ENCODE measurements at regions not wholly inside any gene's neighbourhood (a gene's known extent, or its start where the extent isn't known, plus 50 kb on each side); places are given as distances from the start of the nearest gene placed in this dataset.

DNA sequence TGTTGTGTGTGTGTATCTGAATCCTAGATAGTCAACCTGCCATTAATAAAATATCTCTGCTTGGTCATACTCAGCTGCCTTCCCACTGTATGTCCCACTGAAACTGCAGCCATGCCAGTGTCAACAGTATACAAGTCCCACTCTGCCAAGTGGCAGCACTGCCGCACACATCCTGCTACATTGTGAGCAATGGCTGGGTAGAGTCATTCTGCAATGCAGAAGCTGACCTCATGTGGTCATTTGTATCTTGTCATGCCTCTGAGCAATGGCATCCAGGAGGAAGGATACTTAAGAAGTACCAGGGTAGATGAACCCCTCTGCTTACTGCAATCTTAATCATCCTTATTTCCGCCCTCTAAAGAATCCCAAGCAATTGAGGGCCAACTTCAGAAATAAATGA is 302.2 kb upstream of the DDX18 start:
- no peak for DNase-seq (ENCODE audit: low read depth)

- DNase-seq (ENCODE audit: low read depth): no peak
Observed at GRCh38 chr2:117514371-117514770, 300.1 kb upstream of the DDX18 start.

DNA sequence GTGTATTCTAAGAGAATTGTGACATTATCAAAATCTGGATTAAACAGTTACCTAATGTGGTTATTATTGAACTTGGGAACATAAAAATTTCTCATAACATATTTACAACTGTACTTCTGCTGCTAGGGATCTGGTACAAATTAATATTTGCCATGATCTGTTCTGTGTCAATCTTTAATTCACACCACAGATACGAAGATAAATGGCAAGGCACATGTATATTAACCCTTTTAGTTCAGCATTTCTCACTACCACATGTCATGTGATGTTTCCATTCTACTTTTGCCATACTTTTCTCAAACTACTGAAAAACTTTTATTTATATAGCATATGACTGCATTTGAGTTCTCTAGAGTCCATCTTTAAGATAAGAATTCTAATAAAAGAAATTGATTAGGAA is 295.3 kb upstream of the DDX18 start:
- DNase-seq (ENCODE audit: low read depth): no peak

DNA sequence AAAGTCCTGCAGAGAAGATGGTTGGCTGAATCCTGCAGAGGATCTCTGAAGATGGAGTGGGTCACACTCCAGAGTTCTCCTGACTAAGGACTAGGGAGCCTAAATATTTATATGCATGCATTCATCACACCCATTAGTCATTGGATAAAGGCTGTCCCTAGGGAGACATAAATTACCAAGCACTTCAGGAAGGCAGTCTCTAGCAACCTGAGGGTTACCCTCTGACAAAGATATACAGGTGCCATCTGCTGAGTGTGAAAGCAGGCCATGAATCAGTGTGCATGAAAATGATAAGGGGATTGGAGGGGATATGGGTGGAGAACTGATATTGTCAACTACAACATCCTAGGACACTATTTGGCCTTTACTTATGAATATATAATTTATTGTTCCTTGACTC is 294.8 kb upstream of the DDX18 start:
- DNase-seq (ENCODE audit: low read depth): no peak

DNA sequence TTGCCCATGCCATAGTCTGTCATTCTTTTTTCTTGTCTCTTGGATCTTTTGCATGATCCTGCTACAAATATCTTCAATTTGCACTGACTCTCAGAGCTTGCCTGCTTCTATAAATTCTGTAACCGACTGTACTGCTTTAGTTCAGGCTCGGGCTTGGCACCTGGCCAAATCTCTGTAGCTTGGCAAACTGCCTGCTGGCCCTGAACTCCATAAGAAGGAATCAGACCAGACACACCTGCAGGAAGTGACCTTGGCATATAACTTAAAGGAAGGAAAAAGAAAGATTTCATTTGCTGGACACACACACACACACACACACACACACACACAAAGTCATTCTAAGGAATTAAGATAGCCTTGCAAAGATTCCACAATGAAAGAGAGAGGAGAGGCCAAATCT is 291.2 kb upstream of the DDX18 start:
- DNase-seq (ENCODE audit: low read depth): no peak

GRCh38 chr2:117523711-117524238 is 290.7 kb upstream of the DDX18 start:
- DNase-seq (ENCODE audit: low read depth): no peak

DNA sequence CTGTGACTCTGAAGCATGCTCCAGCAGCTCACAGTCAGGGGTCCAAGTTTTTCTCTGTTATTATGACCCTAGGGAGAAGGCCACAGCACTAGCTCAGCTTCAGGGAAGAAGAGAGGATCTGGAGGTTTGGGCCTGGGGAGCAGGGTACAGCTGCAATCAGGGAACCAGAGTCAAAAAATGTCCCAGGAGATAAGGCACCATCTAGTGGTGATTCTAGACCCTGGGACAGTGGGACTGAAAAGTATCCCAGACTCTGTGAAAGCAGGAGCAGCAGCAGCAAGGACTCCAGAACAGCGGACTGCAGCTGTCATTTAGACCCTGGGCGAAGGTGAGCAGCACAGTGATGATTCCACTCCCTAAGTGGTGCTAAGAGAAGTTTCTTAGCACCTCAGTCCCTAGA is 278.4 kb upstream of the DDX18 start:
- no peak for DNase-seq (ENCODE audit: low read depth)

DNA sequence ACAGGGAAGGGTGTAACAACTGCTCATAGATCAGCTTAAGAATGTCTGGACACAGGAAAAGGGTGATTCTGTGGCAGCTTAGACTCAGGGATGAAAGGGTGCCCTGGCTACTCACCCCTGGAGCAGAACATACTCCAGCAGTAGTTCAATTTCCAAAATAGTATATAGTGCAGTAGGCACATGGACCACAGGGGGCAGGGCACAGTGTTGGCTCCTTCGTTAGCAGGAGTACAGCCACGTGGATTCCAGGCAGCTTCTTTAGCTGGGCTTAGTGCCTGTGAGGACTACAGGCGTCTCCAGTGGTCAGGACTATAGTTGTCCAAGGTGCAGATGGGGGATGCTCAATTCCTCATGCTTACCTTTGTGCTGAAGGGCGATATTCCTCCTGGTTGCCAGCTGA is 277.5 kb upstream of the DDX18 start:
- no peak for DNase-seq (ENCODE audit: low read depth)

- DNase-seq (ENCODE audit: low read depth): no peak
Observed at GRCh38 chr2:117551858-117552257, 262.6 kb upstream of the DDX18 start.

DNA sequence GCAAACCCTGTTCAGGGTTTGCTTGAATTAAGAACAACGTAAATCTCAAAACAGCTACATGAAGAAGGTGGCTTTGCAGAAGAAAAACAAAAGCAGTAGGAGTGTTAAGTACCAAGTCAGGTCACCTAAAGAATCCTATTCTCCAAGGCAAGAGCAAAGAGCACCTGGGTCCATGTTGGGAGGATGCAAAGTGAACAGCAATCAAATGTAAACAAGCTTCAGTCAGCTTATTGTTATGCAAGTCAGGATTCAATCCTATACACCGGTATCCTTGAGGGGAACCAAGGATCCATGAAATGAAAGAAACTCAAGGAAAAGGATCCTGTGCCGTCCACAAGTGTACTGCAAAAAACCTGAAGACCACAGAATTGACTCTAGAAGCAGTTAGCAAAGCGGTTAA is 261.0 kb upstream of the DDX18 start:
- DNase-seq (ENCODE audit: low read depth): no peak

DNA sequence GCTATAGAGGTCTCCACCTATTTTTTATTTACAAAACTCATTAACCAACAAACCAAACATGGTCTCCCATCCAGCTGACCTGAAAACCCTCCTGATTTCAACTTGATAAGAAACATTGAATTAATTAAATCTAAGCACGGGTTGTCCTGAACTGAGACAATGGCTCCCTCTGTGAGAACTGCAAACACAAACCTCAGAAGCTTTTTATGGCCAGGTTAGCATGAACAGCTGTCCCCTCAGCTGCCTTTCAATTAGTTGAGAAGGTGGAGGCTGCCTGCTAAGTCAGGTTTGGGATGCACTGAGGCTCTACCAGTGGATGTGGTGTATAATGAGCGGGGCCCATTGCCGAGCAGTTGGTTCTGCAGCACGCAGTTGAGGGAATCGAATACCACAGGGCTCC is 258.5 kb upstream of the DDX18 start:
- DNase-seq (ENCODE audit: low read depth): no peak

GRCh38 chr2:117557626-117558025 is 256.9 kb upstream of the DDX18 start:
- DNase-seq (ENCODE audit: low read depth): no peak

DNA sequence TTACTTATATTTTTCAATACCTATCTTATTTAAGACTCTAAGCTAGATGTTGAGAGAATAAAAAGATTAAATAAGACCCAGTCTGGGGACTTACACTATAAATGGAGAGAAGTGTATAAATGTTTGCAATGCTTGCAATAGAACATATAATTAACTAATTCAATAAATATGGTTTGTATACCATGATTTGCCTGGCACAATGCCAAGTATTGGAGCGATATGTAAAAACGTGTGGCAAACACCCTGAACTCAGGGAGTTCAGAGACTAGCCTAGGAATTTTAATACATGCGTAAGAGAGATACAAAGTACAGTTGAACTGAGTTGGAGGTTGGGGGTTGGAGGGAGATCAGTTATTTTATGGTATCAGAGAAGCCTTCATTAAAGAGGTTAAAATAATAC is 251.8 kb upstream of the DDX18 start:
- no peak for DNase-seq (ENCODE audit: low read depth)

DNA sequence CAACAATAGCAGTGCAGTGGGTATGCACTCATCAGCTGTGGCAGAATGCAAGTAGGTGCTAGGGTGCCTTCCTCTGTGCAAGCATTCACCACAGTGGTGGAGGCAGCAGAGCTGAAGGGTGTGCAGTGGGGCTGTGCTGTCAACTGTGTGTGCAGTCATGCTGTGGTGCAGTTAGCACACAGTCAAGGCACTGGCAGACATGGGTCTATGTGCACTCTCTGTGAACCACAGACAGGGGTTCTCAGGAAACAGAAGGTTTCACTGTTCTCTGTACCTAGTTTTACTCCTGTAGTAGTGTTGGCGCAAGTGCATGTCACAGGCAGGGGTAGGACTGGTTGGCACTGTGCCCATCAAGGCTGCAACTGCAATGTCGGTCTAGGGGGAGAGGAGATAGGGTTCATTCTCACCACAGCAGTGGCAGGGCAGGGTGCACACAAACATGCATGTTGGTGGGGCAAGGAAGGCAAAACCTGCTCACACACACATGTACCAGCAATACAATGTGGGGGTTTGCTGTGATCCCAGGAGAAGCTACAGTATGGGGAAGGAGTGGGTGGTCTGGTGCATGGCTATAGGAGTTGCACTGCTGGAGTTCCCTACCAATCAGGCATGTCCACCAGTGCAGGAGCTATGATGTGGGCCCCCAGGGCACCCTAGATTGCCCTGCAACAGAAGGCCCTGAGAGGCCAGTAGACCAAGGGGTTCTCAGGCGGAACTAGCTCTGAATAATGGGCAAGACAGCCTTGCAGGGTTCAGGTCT is 242.7 kb upstream of the DDX18 start:
- no peak for DNase-seq (ENCODE audit: low read depth)

- DNase-seq (ENCODE audit: low read depth): no peak
Observed at GRCh38 chr2:117587310-117587709, 227.2 kb upstream of the DDX18 start.

DNA sequence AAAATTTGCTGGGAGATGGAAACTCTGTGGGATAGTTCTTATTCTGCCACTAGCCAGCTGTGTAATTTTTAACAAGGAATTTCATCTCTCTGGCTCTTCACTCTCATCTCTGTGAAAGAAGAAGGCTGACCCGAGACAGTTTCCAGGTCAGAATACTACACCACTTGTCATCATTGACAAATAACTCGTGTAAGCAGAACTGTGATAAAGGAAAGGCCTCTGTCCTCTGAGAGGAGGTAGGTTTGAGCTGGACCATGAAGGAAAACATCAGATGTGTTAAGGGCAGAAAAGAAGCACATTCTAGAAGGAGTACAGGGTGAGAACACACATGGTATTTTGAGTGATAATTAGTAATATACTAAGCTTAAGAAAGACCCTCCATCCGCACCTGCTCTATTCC is 211.4 kb upstream of the DDX18 start:
- no peak for DNase-seq (ENCODE audit: low read depth)

DNA sequence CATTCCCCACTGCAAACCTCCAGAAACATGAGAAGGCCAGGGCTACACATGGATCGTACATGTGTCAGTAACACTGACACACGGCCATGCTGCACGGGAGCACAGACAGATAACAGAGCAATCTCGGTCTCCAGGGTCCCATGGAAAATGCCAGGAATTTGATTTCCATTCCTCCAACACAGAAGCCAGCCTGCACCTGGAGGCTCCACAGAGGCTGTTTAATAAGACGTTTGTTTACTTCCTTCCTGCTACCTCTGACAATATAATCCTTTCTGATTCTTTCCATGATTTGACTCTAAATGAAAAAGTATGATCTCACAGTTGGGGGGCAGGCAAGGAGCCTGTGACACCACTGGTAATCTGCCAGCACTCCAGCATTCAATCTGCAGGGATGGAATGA is 210.9 kb upstream of the DDX18 start:
- DNase-seq (ENCODE audit: low read depth): no peak

DNA sequence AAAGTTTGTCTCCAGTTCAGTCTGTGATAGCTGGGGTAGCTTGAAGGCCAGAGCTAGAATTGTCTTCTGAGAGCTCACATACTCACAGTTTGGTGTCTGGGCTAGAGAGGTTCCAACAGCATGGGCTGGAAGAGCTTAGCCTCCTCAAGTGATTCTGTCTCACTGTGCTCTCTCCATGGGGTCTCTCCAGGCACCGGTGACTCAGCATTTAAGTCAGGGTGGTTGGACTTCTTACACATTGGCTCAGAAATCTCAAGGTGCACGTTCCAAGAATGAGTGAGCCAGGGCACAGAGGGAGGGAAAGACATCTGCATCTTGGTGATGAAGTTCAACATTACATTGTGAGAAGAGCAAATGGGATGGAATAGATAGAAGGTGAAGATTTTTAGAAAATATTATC is 207.3 kb upstream of the DDX18 start:
- DNase-seq (ENCODE audit: low read depth): no peak

DNA sequence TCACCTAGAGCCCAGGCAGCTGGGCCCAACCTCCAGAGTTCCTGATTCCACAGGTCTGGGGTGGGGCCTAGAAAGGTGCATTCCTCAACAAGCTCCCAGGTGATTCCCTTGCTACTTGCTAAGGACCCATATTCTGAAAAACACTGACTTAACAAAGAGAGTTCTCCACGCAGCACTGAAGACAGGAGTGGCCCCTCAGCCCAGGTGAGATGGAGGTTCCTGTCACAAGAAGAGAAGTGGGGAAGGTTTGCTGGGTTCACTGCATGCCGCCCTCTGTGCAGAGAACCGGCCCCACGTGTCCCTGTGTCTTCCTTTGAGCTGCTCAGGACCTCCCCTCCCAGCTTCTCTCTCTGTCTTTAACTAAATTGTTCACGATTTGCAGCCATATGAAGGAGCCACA is 201.4 kb upstream of the DDX18 start:
- DNase-seq (ENCODE audit: low read depth): no peak

DNA sequence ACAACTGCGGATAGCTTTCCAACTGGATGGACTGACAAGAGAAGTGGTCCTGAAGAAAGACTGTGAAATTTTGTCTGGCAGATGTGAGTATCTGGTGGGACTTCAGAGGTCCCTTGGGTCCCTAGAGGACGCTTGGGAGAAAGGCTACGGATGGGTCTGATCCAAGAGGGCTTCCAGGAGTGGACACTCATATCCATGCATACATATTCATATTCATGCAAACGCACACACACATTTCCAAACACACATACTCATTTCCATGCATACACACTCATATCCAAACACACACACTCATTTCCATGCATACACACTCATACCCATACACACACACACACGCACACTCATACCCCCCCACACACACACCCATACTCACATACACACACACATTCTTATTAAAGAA is 200.2 kb upstream of the DDX18 start:
- DNase-seq (ENCODE audit: low read depth): no peak

GRCh38 chr2:117614823-117615534 is 199.5 kb upstream of the DDX18 start:
- DNase-seq (ENCODE audit: low read depth): no peak

DNA sequence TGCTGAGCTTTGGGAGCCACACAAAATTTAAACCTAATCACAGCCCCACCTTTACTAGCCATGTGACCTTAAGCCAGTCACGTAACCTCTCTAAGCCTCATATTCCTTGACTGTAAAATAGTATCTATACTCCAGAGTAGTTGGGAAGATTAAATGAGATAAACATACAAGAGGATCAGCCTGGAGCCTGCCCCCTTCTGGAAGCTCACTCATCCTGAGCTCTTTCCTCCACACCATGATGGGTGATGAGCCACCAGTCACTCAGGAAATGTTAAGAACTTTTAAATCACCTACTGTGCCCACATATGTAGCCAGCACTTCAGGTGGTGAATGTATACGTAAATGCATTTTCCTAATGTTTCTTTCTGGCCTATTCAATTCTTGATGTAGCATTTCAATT is 195.9 kb upstream of the DDX18 start:
- DNase-seq (ENCODE audit: low read depth): no peak

DNA sequence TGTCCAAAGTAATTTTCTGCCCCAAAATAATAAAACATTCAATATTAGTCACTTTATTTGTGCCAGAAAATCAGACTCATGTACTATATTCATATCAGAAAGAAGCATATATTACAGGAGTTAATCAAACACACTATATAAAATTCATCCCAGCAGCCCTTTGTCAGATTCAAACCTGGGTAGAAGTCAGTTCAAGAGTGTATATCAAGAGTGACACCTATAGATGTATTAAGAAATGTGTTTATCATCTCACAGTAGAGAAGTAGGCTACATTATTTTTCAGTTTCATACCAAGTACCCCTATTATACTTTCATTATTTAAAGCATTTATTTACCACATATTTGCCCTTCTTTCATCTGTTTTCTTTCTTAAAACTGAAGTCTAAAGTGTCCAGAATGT is 193.2 kb upstream of the DDX18 start:
- no peak for DNase-seq (ENCODE audit: low read depth)
